Putamen (tissue), 1 donor: ENCODE measurements at regions not wholly inside any gene's neighbourhood (a gene's known extent, or its start where the extent isn't known, plus 50 kb on each side); places are given as distances from the start of the nearest gene placed in this dataset.

Experiments used
- DNase-seq: peaks from one replicate; pipeline ENCODE4 v3.0.0-alpha.2; 2016; ENCODE audit warnings: low spot score

GRCh38 chr10:3986493-3987142 lies 201.6 kb upstream of the KLF6 start:
- DNase-seq, result no peak

- DNase-seq, result no peak
Measured at GRCh38 chr10:3982746-3983442, 197.9 kb upstream of the KLF6 start.

GRCh38 chr10:3981300-3981699 lies 196.3 kb upstream of the KLF6 start:
- DNase-seq, result no peak

- no peak for DNase-seq
Measured at GRCh38 chr10:3980660-3981059, 195.7 kb upstream of the KLF6 start.

- no peak for DNase-seq
Measured at GRCh38 chr10:3980144-3980543, 195.1 kb upstream of the KLF6 start.

- no peak for DNase-seq
Measured at GRCh38 chr10:3978761-3979160, 193.8 kb upstream of the KLF6 start.

DNA sequence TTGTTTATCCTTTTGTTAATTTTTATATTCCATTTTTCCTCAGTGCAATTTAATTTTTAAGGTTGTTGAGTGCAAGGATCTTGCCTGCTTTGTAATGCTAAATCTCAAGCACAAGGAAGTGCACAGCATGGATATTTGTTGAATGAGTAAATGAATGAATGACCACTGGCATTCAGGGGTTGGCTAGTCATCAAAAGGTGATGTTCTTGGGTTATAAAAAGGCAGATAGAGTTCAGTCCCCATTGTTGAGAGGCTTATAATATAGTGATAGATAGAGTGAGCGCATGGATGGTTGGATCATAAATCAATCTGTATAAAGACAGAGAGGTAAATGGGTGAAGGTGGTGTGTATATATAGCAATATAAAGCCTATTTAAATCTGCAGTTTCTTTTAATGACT lies 193.2 kb upstream of the KLF6 start:
- no peak for DNase-seq

- DNase-seq, result no peak
Measured at GRCh38 chr10:3977761-3978160, 192.8 kb upstream of the KLF6 start.

DNA sequence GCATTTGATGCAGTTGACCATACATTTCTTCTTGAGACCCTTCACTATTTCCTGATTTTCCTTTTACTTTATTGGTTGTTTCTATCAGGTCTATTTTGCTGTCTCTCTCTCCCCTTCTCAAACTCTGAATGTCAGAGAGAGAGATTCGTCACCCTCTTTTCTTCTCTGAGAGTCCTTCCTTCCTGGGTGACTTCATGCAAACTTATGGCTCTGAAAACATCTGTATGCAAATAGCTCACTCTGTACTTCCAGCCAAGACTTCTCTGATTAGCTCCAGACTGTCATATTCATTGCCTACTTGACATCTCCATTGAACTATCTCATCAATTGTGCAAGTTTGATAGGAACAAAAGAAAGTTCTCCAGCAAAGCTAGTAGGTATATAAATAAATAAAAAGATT lies 191.7 kb upstream of the KLF6 start:
- DNase-seq, result no peak

DNA sequence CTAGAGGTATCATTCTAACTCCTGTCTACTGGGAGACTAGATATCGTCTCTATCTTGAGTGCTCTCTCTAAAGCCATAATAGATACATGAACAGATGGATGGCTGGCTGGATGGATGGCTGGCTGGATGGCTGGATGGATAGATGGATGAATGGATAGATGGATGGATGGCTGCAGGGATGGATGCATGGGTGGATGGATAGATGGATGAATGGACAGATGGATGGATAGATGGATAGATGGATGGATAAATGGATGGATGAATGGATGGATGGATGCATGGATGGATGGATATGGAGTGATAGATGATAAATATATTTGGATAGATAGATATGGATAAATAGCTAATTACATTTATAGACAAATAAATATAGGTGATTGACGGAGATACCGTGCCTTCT lies 191.2 kb upstream of the KLF6 start:
- no peak for DNase-seq

DNA sequence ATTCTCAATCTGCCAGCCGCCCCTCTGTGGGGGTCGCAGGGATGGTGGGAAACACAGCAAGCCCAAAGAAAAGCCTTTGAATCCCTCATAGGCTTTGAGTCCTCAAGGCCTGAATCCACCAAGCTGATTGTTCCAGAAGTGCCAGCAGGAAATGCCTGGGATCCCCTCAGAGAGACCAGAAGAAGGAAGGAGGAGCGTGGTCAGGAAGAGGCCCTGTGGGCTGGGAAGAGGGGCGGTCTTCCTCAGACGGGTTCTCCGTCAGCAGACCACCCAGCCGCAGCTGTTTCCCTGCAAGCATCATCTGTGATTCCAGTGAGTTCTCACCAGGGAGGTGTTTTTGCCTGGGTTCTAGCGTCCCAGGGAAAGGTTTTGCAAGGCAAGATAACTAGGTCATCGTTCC lies 190.0 kb upstream of the KLF6 start:
- no peak for DNase-seq

- DNase-seq, result no peak
Measured at GRCh38 chr10:3972460-3973301, 187.7 kb upstream of the KLF6 start.

GRCh38 chr10:3971713-3972112 lies 186.7 kb upstream of the KLF6 start:
- DNase-seq, result no peak

DNA sequence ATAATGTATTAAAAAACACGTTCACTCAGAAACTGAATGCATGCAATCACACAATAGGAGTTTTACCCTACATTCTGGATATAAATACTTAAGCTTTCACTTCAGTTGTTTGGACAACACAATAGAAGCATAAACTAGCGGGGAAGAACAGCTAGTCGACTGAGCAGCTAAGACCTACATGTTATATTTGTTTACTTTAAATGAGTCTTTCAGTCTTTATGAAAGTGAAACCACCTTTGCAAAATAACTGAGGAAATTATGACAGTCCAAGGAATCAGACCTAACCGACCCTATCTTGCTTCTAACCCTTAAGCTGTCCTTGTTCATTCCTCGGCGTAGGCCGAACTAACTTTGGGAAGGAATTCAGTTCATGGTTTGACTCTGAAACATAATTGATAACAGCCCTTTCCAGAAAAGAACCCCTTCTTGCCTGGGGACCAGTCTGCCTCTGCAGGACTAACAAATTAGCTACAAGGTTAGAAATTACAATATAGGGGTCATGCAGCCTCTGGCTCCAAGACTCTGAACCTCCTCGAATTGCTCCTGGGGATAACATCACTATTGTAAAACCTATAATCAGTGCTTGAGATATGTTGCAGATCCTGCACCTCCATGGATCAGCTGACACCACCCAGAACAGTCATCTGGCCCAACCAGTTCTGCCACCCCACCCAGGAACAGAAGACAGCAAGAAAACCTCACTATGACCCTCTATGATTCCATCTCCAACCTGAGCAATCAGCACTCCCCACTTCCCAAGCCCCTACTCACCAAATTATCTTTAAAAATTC lies 185.1 kb upstream of the KLF6 start:
- DNase-seq, result no peak

- DNase-seq, result no peak
Measured at GRCh38 chr10:3968727-3969126, 183.7 kb upstream of the KLF6 start.

GRCh38 chr10:3964516-3964915 lies 179.5 kb upstream of the KLF6 start:
- DNase-seq, result no peak

DNA sequence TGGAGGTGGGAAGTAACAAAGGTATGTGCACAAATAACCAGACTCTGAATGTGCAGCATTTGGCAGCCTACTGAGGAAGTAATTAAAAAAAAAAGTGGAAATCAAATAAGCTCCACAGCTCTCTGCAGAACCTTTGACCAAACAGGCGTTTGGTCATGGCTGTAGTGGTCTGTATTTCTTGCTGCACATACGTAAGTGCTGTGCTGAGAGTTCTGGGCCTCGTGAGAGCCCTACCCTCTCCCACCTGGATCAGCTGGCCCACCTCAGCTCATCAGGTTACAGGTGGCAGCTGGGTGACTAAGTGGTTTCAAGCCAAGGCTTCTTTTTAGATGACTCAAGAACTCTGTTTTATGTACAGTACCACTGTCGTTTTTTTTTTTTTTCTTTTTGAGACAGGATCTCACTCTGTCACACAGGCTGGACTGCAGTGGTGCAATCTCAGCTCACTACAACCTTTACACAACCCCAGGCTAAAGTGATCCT lies 178.2 kb upstream of the KLF6 start:
- DNase-seq, result no peak

GRCh38 chr10:3961082-3961481 lies 176.1 kb upstream of the KLF6 start:
- no peak for DNase-seq

DNA sequence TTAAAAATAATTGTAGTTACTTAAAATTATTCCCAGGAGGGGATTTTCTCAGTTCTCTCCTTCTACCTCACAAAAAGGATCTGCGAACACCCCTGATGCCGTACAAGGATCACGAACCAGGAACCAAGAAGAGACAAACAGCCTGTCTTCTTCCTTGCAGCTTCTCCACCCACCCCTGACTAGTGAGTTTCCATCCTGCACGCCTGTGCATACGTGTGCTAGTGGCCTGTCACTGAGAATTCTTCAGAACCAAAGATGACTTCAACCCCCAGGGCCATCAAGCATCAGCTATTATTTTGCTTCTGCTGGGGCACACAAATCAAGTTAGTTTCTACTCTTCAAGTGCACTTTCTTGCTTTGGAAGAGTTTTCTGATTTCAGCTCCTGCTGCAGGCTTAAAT lies 175.5 kb upstream of the KLF6 start:
- DNase-seq, result no peak

DNA sequence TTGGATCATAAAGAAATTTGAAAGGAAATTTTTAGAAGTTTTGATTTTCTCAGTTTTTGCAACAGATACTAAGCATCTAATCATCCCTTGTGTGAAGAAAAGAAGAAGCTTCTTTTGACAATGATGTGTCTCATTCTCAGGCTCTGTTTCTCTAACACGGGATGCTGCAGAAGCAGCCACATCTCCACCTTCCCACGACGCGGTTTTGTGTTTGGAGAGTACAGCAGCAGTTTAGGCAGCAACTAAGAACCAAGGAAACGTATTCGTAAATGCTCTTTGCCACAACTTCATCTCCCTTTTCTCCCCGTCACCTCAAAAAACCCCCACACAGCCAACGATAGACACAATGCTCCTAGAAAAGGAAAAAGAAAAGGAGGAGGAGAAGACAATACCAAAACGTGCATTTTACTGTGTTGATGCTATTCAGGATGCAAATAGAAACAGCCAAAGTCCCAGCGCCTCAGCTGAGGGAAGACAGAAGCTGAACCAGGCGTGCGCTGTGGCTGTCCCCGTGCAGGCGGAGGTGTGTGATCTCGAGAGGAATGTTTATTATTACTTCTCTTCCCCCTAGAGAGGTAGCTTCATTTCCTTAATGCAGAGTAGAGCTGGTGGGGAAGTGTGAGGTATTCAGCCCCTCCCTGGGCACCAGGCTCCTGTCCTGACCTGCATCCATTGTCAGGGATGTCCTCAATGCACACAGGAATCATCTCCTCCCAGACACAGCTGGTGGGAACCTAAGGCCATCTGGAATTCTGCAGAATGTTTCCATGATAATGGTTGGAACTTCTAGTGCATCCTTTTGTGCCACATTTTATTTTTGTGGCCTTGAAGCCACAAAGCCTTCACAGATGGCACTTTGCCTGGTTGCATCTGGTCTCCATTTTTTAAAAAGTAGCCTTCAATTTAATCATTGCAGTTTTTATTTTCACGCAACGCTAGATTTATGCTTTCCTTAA lies 174.6 kb upstream of the KLF6 start:
- DNase-seq, result no peak

DNA sequence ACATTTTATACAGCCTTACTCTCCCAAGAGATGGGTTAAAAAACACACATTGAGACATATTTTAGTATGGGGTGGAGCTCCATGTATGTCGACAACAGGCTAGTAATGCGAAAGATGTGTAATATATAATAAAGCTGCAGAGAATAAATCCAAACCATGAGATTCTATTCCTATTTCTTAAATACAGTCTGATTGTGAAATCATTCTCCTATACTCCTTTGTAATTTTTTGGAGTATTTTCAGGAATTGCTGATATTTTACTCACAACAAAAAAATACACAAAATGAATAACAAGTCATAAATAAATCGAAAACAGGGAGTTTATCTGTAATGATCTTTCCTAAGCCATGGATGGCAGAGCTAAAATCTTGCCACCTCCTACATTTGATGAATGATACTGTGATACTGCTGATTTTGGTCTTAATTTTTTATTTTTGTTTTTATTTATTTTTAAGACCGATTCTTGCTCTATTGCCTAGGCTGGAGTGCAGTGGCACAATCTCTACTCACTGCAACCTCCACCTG lies 173.5 kb upstream of the KLF6 start:
- DNase-seq, result no peak
